ENCODE measurements at regions not wholly inside any gene's neighbourhood (a gene's known extent, or its start where the extent isn't known, plus 50 kb on each side); places are given as distances from the start of the nearest gene placed in this dataset.

DNA sequence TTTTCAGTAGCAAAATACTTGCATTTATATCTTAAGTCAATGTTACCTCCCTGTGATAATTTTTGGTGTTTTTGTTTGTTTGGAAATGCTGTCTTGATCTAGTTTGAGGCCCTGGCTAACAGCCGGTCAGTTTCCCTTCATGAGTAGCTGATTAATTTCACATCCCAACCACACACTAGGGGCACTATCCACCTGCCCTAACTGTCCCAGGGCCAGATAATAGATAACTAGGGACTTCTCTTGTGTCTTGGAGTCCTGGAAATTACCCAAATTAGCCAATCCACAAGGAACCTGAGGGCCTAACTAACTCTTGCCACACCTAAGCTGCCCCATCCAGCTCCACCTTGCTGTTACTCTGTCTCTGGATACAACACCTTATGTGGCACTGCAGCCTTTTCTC is 399.9 kb downstream of the FOXG1 start:
- H3K4me3 ChIP-seq (ENCODE audit: low read depth, low read length) = no peak overlapping the region
- TF ChIP-seq, protein P1, sequence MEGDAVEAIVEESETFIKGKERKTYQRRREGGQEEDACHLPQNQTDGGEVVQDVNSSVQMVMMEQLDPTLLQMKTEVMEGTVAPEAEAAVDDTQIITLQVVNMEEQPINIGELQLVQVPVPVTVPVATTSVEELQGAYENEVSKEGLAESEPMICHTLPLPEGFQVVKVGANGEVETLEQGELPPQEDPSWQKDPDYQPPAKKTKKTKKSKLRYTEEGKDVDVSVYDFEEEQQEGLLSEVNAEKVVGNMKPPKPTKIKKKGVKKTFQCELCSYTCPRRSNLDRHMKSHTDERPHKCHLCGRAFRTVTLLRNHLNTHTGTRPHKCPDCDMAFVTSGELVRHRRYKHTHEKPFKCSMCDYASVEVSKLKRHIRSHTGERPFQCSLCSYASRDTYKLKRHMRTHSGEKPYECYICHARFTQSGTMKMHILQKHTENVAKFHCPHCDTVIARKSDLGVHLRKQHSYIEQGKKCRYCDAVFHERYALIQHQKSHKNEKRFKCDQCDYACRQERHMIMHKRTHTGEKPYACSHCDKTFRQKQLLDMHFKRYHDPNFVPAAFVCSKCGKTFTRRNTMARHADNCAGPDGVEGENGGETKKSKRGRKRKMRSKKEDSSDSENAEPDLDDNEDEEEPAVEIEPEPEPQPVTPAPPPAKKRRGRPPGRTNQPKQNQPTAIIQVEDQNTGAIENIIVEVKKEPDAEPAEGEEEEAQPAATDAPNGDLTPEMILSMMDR (IDR thresholded peaks at IDR 0.05; ENCODE audit: low read depth, low read length) = no peak
- DNase-seq (ENCODE audit: low read depth, low spot score) = no peak
- in situ Hi-C loops (cut with HindIII; ENCODE audit: low sequenced_read_pairs) = no loop called here

DNA sequence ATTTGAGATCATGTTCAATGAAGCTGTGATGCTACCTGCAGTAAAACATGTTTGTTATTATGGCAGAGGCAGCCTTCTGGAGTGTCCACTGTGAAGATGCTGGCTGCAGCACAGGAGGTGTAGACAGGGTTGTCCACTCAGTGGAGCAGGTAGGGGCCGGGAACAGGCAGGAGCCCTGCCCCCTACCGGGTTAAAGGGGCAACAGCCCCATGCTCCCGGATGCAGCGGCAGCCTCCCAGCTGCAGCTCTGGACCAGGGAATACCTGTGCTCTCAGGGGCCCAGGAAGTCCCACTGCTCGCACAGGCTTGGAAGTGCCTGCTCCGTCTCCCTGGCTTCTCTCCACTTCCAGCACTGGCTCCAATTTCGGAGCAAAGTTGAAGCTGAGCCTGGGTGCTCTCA is 401.6 kb downstream of the FOXG1 start:
- DNase-seq (ENCODE audit: low read depth, low spot score) = no peak
- in situ Hi-C loops (cut with HindIII; ENCODE audit: low sequenced_read_pairs) = no loop called here

DNA sequence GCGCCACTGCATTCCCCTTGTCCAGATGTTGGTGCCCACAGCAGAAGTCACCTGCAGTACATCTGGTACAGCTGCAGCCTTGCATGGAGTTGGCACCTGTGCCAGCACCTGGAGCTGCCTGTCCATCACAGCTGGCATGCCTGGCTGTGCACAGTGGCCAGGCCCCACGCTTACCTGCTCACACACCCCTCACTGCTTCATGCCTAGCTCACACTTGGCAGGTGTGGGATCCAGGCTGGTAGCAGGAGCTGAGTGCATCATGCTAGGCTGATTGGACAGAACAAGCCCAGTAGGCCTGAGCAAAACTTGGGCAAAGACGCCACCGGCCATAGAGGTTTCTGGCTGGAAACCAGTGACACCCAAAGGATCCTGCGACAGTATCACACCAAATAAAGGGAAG is 402.8 kb downstream of the FOXG1 start:
- DNase-seq (ENCODE audit: low read depth, low spot score) = no peak
- in situ Hi-C loops (cut with HindIII; ENCODE audit: low sequenced_read_pairs) = no loop called here

More for the DNA sequence above, 401.6 kb downstream of the FOXG1 start:
- TF ChIP-seq, protein P1 (IDR thresholded peaks at IDR 0.05; ENCODE audit: low read depth, low read length) = no peak
- H3K4me3 ChIP-seq (ENCODE audit: low read depth, low read length) = no peak overlapping the region

DNA sequence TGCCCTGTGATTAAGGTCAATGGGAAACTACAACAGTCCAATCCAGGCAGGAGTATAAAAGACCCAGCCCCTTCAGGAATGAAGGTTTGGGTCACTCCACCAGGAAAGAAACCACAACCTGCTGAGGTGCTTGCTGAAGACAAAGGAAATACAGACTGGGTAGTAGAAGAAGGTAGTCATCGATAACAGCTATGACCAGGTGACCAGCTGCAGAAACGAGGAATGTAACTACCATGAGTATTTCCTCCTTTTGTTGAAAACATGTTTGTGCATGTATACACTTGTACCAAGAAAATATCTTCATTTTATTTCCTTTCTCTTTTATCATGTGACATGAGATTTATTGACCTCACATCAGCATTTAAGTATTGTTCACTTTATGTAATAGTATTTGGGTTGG is 409.1 kb downstream of the FOXG1 start:
- H3K4me3 ChIP-seq (ENCODE audit: low read depth, low read length) = no peak overlapping the region
- TF ChIP-seq, protein P1 (IDR thresholded peaks at IDR 0.05; ENCODE audit: low read depth, low read length) = no peak
- in situ Hi-C loops (cut with HindIII; ENCODE audit: low sequenced_read_pairs) = no loop called here
- DNase-seq (ENCODE audit: low read depth, low spot score) = no peak

More for the DNA sequence above, 402.8 kb downstream of the FOXG1 start:
- H3K4me3 ChIP-seq (ENCODE audit: low read depth, low read length) = no peak overlapping the region
- TF ChIP-seq, protein P1 (IDR thresholded peaks at IDR 0.05; ENCODE audit: low read depth, low read length) = no peak

DNA sequence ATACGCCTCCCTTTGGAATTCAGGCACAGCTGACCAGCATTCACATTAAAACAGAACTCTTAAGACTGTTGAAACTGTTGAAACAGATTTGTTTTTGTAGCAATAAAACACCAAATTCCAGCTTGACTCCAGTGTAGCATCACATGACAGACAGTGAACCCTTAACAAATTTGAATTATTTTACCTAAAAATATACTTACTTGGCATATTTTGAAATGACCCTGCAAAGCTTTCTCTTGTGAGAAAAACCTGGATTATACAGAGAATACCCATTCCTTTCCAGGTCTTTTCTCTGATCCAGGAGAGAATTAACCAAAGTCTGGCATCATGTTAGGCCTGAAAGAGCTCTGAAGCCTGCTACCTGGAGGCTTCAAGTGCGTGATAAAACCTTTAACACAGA is 410.3 kb downstream of the FOXG1 start:
- in situ Hi-C loops (cut with HindIII; ENCODE audit: low sequenced_read_pairs) = no loop called here
- TF ChIP-seq, protein P1 (IDR thresholded peaks at IDR 0.05; ENCODE audit: low read depth, low read length) = no peak
- H3K4me3 ChIP-seq (ENCODE audit: low read depth, low read length) = no peak overlapping the region
- DNase-seq (ENCODE audit: low read depth, low spot score) = no peak

DNA sequence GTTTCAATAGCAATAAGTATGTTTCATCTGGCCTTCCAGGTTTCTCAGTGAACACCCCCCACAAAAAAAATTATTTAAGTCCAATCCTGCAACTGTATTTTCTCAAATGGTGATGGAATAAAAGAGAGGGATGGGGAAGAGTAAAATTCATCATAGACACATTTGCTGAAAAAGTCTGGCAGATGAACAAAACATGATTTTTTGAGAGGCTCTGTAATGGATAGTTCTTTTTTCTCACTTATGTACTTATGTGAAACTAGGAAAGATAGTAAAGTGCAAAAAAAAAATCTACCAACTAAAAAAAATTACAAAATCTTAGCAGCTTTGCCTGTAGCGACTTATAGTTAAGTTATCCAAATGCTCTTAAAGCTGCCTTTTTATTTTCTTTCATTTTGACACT is 412.4 kb downstream of the FOXG1 start:
- no peak overlapping the region for H3K4me3 ChIP-seq (ENCODE audit: low read depth, low read length)
- TF ChIP-seq, protein P1 (IDR thresholded peaks at IDR 0.05; ENCODE audit: low read depth, low read length) = no peak
- DNase-seq (ENCODE audit: low read depth, low spot score) = no peak
- in situ Hi-C loops (cut with HindIII; ENCODE audit: low sequenced_read_pairs) = no loop called here

DNA sequence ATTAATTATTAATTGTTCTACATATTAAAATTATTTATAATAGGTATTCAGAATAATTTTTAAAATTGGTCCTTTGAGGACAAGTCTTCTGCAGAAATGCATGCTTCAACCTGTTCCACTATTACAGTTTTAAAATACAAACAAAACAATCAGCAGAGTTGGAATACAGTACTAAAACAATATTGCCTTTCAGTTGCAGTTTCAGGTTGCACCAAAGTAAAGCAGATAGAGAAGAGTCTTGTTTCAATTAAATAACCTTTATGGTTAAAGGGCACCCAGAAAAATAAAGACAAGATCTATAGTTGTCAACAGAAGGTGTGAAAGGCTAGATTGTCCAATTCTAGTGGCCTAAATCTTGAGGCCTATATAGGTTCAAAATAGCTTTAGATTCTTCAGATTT is 424.5 kb downstream of the FOXG1 start:
- no peak overlapping the region for H3K4me3 ChIP-seq (ENCODE audit: low read depth, low read length)
- DNase-seq (ENCODE audit: low read depth, low spot score) = no peak
- in situ Hi-C loops (cut with HindIII; ENCODE audit: low sequenced_read_pairs) = no loop called here
- TF ChIP-seq, protein P1 (IDR thresholded peaks at IDR 0.05; ENCODE audit: low read depth, low read length) = no peak

All from astrocyte of the spinal cord (primary cell).